HG02642 (cell line): ENCODE measurements at regions not wholly inside any gene's neighbourhood (a gene's known extent, or its start where the extent isn't known, plus 50 kb on each side); places are given as distances from the start of the nearest gene placed in this dataset.
"Not testable (repeated sequence)": the region's sequence is repeated elsewhere in the genome, so short reads cannot be mapped to it uniquely, and the experiment has no call there.

ENCODE experiments used
- ATAC-seq: cut with Tn5 transposase; IDR thresholded peaks from one replicate; pipeline ENCODE4 v1.9.1; 2021; ENCODE audit warnings: mild to moderate bottlenecking; ENCODE audit not compliant: unreplicated experiment, poor library complexity

DNA sequence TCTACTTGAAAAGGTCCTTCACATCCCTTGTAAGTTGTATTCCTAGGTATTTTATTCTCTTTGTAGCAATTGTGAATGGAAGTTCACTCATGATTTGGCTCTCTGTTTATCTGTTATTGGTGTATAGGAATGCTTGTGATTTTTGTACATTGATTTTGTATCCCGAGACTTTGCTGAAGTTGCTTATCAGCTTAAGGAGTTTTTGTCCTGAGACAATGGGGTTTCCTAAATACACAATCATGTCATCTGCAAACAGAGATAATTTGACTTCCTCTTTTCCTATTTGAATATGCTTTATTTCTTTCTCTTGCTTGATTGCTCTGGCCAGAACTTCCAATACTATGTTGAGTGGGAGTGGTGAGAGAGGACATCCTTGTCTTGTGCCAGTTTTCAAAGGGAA lies 69.8 kb upstream of the MYRIP start:
- ATAC-seq = not testable (repeated sequence)

DNA sequence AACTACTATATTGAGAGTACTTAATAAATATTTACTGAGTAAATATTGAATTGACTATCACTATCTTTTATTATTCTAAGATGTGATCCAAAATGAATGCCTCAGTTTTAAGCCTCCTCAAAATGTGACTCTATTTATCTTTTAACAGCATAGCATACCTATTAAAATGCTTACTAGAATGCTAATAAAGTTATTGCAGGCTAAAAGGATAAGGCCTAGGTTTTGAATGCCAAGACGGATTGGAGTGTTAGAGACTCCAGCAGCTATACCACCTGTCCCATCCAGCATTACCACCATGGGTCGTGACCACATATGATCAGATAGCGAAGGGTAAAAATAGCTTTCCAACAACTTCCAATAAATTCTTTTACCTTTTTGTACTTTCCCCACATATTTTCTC lies 64.7 kb upstream of the MYRIP start:
- no peak for ATAC-seq

DNA sequence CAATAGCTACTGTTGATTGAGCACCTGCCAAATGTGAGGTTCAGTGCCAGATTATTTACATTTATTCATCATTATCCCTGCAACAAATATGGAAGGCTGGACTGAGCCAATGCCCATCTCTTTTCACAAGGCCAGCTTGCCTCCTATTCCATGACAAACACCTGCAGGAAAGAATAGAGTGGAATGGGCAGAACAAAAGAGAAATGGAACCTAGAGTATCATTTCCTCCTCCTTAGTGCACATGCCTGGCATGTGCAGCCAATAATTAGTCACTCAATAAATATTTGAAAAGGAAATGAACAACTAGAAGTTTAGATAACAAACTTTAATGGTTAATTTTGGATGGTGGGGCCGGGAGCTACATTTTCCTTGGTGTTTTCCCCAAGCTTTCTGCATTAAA lies 61.4 kb upstream of the MYRIP start:
- ATAC-seq = no peak

DNA sequence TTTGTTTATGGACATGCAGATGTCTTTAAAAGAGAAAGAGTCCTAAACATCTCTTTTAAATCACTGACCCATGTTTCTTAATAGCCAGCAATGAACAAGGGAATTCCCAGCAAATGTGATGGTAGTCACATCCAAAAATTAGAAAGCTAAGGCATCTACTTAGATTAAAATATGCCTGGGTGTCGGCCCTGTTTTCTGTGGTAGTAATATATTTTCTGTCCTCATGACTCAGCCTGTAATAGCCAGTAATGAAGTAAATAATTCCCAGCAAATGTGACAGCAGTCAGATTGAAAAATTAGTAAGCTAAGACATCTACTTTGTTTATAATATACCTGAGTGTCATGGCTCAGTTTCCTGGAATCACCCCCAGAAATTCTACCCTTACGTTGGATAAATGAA lies 60.6 kb upstream of the MYRIP start:
- ATAC-seq = no peak

DNA sequence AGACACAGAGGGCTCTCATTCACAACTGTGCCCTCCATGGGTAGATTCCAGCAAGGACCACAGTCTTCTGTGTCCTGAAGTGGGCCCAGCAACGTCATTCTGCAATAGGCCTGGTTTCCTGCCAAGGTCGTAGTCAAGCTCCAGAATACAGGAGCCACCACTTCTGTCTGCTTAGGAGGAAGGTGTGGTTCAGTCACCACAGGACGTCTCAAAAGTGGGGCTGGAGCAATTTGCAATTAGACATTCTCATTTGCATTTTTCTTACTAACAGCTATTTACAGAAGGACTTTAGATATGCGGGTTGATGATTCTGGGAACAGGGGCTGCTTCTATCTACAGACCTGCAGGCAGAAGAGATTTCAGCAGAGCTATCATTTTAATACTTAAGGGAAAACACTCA lies 58.7 kb upstream of the MYRIP start:
- peak; percentile 34 for ATAC-seq

DNA sequence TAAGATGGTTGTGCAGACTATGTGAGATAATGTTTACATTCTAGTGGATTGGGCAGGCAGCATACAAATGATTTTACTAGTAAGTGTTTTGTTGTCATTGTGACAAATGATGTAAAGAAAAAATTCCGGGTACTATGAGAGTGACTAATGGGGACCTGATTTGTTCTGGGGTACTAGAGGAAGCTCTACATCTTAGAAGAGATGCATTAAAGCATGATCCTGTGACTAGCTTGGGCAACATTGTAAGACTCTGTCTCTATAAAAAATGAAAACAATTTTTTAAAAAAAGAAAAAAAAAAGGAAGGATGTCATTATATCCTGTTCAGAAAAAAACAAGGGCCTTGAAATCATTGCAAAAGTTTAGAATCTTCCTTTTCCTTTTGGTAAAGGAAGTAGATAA lies 58.1 kb upstream of the MYRIP start:
- ATAC-seq = no peak

DNA sequence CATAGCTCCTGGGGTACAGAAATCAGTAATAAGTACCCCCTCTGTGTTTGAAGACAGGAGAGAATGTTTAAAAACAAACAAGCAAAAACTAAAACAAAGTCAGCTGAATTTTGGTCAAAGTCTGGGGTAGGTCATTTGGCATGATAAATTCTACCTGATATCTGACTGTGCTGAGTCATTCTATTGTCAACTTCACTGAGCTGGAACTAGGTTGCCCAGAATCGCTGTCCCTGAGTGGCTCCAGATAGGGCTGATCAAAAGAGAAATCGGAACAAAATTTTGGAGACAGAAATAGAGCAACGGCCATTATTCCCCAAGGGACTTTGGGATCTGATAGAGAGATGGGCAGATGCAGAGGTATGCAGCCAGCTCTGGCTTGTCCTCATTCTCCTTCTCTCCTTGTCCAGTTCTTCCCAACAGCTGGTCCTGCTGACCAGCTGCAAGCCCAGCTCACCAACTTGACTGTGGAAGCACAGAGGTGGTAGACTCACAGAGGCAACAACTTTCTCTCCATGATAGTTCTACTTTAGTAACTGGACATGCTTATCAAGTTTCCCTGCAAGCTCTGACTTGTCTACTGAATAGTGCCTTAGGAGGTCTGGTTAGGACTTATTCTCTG lies 57.3 kb upstream of the MYRIP start:
- ATAC-seq = no peak

DNA sequence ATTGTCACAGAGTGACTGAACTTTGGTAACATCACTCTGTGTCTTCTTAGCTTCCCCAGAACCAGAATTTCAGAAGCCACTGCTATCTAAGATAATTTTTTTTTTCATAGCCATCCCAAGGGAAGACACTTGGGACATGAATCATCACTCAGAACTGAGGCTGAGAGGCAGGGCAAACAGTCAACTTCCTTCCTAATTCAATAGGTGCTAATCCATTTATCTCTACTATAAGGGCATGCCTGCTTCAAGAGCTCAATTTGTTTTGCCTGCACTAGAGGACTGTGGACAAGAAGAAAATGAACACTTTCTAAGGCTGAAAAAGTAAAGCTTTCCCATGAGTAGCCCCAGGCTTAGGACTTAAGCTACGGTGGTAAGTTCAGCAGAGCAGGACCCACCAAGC lies 56.7 kb upstream of the MYRIP start:
- no peak for ATAC-seq

DNA sequence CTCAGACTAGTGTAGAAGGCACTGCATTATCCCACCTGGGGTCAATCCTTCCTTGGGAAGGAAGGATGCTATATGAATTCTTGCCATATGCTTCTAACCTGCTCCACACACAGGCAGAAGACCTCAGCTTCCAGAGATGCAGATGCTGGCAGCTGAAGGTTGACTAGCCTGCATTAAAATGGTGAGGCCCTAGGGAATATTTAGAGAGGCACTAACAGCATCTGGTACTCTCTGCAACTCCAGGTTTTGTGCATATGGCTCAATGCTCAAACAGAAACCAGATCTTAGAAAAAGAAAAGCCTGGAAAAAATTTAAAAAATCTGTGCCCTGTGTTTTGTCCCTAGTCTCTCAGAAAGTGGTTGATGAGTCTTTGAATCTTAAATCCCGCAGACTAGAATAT lies 56.0 kb upstream of the MYRIP start:
- no peak for ATAC-seq

DNA sequence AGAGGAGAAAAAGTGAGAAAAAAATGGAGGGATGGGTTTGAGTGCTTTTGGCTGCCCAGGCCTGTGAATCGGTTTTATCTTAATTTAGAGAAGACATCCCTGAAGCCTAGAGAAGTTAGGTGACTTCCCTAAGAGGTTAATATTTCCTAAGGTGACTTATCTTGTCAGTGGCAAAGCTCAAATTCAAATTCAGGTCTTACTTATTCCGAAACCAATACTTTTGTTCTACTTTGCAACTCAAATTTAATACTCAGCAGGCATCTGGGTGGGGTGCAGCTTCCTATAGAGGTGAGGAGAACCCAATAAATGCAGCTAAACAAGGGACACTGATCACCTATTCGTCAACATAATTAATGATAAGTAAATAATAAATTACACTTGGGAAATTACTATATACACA lies 54.9 kb upstream of the MYRIP start:
- peak; percentile 58 for ATAC-seq

DNA sequence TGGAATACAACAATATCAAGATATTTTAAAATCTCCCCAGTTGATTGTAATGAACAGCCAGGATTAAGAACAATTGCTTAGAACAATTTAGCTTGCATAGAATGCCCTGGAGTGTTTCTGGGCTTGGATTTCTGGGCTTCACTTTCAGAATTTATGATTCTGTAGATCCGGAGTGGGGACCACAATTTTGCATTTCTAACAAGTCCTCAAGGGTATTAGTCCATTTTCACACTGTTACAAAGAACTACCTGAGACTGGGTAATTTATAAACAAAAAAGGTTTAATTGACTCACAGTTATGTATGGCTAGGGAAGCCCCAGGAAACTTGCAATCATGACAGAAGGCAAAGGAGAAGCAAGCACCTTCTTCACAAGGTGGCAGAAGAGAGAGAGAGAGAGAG lies 54.3 kb upstream of the MYRIP start:
- ATAC-seq = peak; percentile 29

DNA sequence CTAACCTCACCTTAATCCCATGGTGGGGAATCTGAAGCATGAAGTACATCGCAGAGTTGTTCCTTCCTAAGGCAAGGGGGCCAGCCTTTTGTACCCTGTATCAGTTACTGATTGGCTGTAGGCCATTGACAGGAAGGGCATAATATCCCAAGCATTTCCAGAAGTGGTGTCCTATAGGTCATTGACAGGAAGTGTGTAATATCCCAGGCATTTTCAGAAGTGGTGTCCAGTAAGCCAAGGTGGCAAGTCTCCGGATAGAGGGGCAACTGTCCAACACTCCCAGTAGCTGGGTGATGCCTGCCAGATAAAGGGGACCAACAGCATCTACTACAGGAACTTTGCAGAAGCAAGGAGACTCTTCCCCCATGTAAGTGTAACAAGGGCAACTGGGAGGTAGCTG lies 52.1 kb upstream of the MYRIP start:
- ATAC-seq = no peak
